Progenitor cell of endocrine pancreas (in vitro differentiated cells): ENCODE measurements at regions not wholly inside any gene's neighbourhood (a gene's known extent, or its start where the extent isn't known, plus 50 kb on each side); places are given as distances from the start of the nearest gene placed in this dataset.
"Not testable (repeated sequence)": the region's sequence is repeated elsewhere in the genome, so short reads cannot be mapped to it uniquely, and the experiment has no call there.

Source experiments
- DNase-seq: peaks from one replicate; pipeline ENCODE4 v3.0.0; 2021; ENCODE audit warnings: low spot score; ENCODE audit not compliant: unreplicated experiment
- H3K27ac Mint-ChIP-seq: 2 replicates; pipeline ENCODE4 v1.8.0; 2021; ENCODE audit warnings: mild to moderate bottlenecking, moderate library complexity, mixed read lengths
- H3K27me3 Mint-ChIP-seq: 2 replicates; pipeline ENCODE4 v1.8.0; 2021; ENCODE audit warnings: mixed read lengths
- H3K36me3 Mint-ChIP-seq: 2 replicates; pipeline ENCODE4 v1.8.0; 2022; ENCODE audit warnings: mixed read lengths; ENCODE audit not compliant: insufficient read depth
- H3K4me1 Mint-ChIP-seq: 2 replicates; pipeline ENCODE4 v1.8.0; 2021; ENCODE audit warnings: low read depth, mixed read lengths
- H3K4me3 Mint-ChIP-seq: 2 replicates; pipeline ENCODE4 v1.8.0; 2021; ENCODE audit warnings: low read depth, mild to moderate bottlenecking, moderate library complexity, mixed read lengths
- H3K9me3 Mint-ChIP-seq: 2 replicates; pipeline ENCODE4 v1.8.0; 2021; ENCODE audit warnings: low read depth, mixed read lengths
- CTCF ChIP-seq: fragments of 200-600 bp; sonication (generic); IDR thresholded peaks from one replicate; pipeline ENCODE4 v1.5.0; 2021; ENCODE audit warnings: antibody characterized with exemption, mild to moderate bottlenecking; ENCODE audit not compliant: unreplicated experiment

- Mint-ChIP-seq H3K27me3 (no peaks in the 10 kb centered on the region), H3K9me3 (peaks cover 7% of the 10 kb centered on the region), H3K4me1 (no peaks in the 10 kb centered on the region), H3K4me3 (no peak overlapping the region), H3K36me3 (no peaks in the 10 kb centered on the region), H3K27ac (no peak overlapping the region)
- TF ChIP-seq CTCF, result no peak
- no peak for DNase-seq
These were observed 375.5 kb upstream of the MAGEB18 start for GRCh38 chrX:25762656-25763055.

DNA sequence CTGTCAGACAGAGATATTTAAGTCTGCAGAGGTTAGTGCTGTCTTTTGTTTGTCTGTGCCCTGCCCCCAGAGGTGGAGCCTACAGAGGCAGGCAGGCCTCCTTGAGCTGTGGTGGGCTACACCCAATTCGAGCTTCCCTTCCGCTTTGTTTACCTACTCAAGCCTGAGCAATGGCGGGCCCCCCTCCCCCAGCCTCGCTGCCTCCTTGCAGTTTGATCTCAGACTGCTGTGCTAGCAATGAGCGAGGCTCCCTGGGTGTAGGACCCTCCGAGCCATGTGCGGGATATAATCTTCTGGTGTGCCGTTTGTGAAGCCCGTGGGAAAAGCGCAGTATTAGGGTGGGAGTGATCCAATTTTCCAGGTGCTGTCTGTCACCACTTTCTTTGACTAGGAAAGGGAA, 366.3 kb upstream of the MAGEB18 start:
- H3K27ac Mint-ChIP-seq, H3K4me1 Mint-ChIP-seq, H3K4me3 Mint-ChIP-seq, H3K36me3 Mint-ChIP-seq, H3K27me3 Mint-ChIP-seq, DNase-seq: not testable (repeated sequence)
- H3K9me3 Mint-ChIP-seq, result peaks cover 33% of the 10 kb centered on the region

- not testable (repeated sequence) for H3K4me3 Mint-ChIP-seq, H3K27me3 Mint-ChIP-seq, H3K27ac Mint-ChIP-seq, H3K36me3 Mint-ChIP-seq, DNase-seq, H3K4me1 Mint-ChIP-seq
- H3K9me3 Mint-ChIP-seq, result peaks cover 22% of the 10 kb centered on the region
These were observed 340.3 kb upstream of the MAGEB18 start for GRCh38 chrX:25797796-25798195.

GRCh38 chrX:25805744-25806143, 332.4 kb upstream of the MAGEB18 start:
- Mint-ChIP-seq H3K27ac (no peak overlapping the region), H3K4me3 (no peak overlapping the region), H3K4me1 (no peaks in the 10 kb centered on the region), H3K36me3 (no peaks in the 10 kb centered on the region), H3K9me3 (peaks cover 37% of the 10 kb centered on the region), H3K27me3 (no peaks in the 10 kb centered on the region)
- TF ChIP-seq CTCF, result no peak
- no peak for DNase-seq

DNA sequence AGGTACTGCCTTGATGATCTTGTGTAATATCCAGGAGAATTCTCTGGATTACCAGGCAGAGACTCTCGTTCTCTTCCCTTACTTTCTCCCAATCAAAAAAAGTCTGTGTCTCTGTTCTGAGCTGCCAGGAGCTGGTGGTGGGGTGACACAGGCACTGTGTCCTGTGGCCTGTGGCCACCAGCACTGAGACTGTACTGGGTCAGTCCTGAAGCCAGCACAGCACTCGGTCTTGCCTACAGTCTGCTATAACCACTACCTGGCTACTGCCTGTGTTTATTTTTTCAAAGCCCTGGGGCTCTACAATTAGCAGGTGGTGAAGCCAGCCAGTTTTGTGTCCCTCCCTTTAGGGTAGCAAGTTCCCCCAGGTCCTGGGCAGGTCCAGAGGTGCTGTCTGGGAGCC, 331.1 kb upstream of the MAGEB18 start:
- no peaks in the 10 kb centered on the region for H3K4me1 Mint-ChIP-seq
- no peaks in the 10 kb centered on the region for H3K36me3 Mint-ChIP-seq
- DNase-seq, result no peak
- TF ChIP-seq CTCF, result no peak
- H3K27me3 Mint-ChIP-seq, result no peaks in the 10 kb centered on the region
- H3K9me3 Mint-ChIP-seq, result peaks cover 34% of the 10 kb centered on the region
- H3K27ac Mint-ChIP-seq, result no peak overlapping the region
- no peak overlapping the region for H3K4me3 Mint-ChIP-seq

- peaks cover 3% of the 10 kb centered on the region for H3K4me1 Mint-ChIP-seq
- H3K9me3 Mint-ChIP-seq, result peaks cover 13% of the 10 kb centered on the region
- no peak for TF ChIP-seq CTCF
- H3K27ac Mint-ChIP-seq, result no peak overlapping the region
- no peaks in the 10 kb centered on the region for H3K36me3 Mint-ChIP-seq
- H3K4me3 Mint-ChIP-seq, result no peak overlapping the region
- no peaks in the 10 kb centered on the region for H3K27me3 Mint-ChIP-seq
- DNase-seq, result no peak
These were observed 327.9 kb upstream of the MAGEB18 start for GRCh38 chrX:25810202-25810601.
